ENCODE measurements at regions not wholly inside any gene's neighbourhood (a gene's known extent, or its start where the extent isn't known, plus 50 kb on each side); places are given as distances from the start of the nearest gene placed in this dataset.

- no peak for TF ChIP-seq REST (IDR thresholded peaks at IDR 0.05; ENCODE audit: low read depth)
- no peak for TF ChIP-seq TCF7L2 (IDR thresholded peaks at IDR 0.05; ENCODE audit: borderline replicate concordance, extremely low read depth, insufficient read depth, insufficient read length)
- TF ChIP-seq EGR1 (IDR thresholded peaks at IDR 0.05; ENCODE audit: low read depth), result no peak
- no peak for TF ChIP-seq CTCF (IDR thresholded peaks at IDR 0.05 in 2 of 3, conservative IDR thresholded peaks at IDR 0.05 in 1 of 3; ENCODE audit: borderline replicate concordance in 1 of 3, insufficient read depth in 1 of 3, low read depth in 2 of 3, low read length in 2 of 3)
- no peak for TF ChIP-seq JUND (IDR thresholded peaks at IDR 0.05)
- TF ChIP-seq EZH2phosphoT487 (IDR thresholded peaks at IDR 0.05; ENCODE audit: borderline replicate concordance), result no peak
Measured at GRCh38 chr3:152785051-152785450, 49.9 kb upstream of the P2RY1 start (continued).
